Stimulated activated naive CD8-positive, alpha-beta T cell treated with anti-CD3 and anti-CD28 coated beads, Interleukin-15, Interleukin-2, amounts not matched to agents 100 U/mL and 50 U/mL, for 24 hours (primary cell): ENCODE measurements at regions not wholly inside any gene's neighbourhood (a gene's known extent, or its start where the extent isn't known, plus 50 kb on each side); places are given as distances from the start of the nearest gene placed in this dataset.

ENCODE experiments used
- ATAC-seq: fragments of 150-1000 bp; cut with Tn5 transposase; one replicate; pipeline ENCODE4 v1.10.0; 2021
- DNase-seq: peaks from one replicate; pipeline ENCODE4 v3.0.0; 2021

- ATAC-seq = no peak
- no peak for DNase-seq
These were observed 142.9 kb upstream of the POU5F2 start for GRCh38 chr5:93884254-93884653.

- DNase-seq (no peak), ATAC-seq (no peak)
These were observed 142.1 kb upstream of the POU5F2 start for GRCh38 chr5:93883459-93883858.

GRCh38 chr5:93875693-93876092 is 134.3 kb upstream of the POU5F2 start:
- ATAC-seq (no peak), DNase-seq (no peak)

GRCh38 chr5:93874491-93874890 is 133.1 kb upstream of the POU5F2 start:
- peak; percentile 36 for ATAC-seq

GRCh38 chr5:93874080-93874479 is 132.7 kb upstream of the POU5F2 start:
- ATAC-seq (peak; percentile 88), DNase-seq (no peak)

More at GRCh38 chr5:93874491-93874890, 133.1 kb upstream of the POU5F2 start:
- no peak for DNase-seq

- no peak for DNase-seq
- no peak for ATAC-seq
These were observed 131.9 kb upstream of the POU5F2 start for GRCh38 chr5:93873211-93873736.

- ATAC-seq = no peak
These were observed 129.2 kb upstream of the POU5F2 start for GRCh38 chr5:93870649-93871048.

GRCh38 chr5:93868851-93869250 is 127.5 kb upstream of the POU5F2 start:
- ATAC-seq = no peak
- no peak for DNase-seq

More at GRCh38 chr5:93870649-93871048, 129.2 kb upstream of the POU5F2 start:
- no peak for DNase-seq

- ATAC-seq = no peak
These were observed 108.9 kb upstream of the POU5F2 start for GRCh38 chr5:93850311-93850710.

GRCh38 chr5:93845376-93845775 is 104.0 kb upstream of the POU5F2 start:
- no peak for ATAC-seq
- DNase-seq = no peak

More at GRCh38 chr5:93850311-93850710, 108.9 kb upstream of the POU5F2 start:
- no peak for DNase-seq

- no peak for DNase-seq
- no peak for ATAC-seq
These were observed 90.0 kb upstream of the POU5F2 start for GRCh38 chr5:93831449-93831848.

- DNase-seq (no peak), ATAC-seq (no peak)
These were observed 89.5 kb upstream of the POU5F2 start for GRCh38 chr5:93830893-93831292.

- ATAC-seq = no peak
- DNase-seq = no peak
These were observed 87.9 kb upstream of the POU5F2 start for GRCh38 chr5:93829346-93829745.

GRCh38 chr5:93821891-93822415 is 80.6 kb upstream of the POU5F2 start:
- no peak for ATAC-seq
- no peak for DNase-seq

GRCh38 chr5:93819668-93820067 is 78.3 kb upstream of the POU5F2 start:
- ATAC-seq (no peak), DNase-seq (no peak)

- DNase-seq (no peak), ATAC-seq (no peak)
These were observed 69.4 kb upstream of the POU5F2 start for GRCh38 chr5:93810780-93811179.

- no peak for ATAC-seq
- no peak for DNase-seq
These were observed 68.0 kb upstream of the POU5F2 start for GRCh38 chr5:93809430-93809829.

- DNase-seq = no peak
These were observed 66.4 kb upstream of the POU5F2 start for GRCh38 chr5:93807846-93808245.

GRCh38 chr5:93805616-93806379 is 64.4 kb upstream of the POU5F2 start:
- ATAC-seq (no peak), DNase-seq (no peak)

More at GRCh38 chr5:93807846-93808245, 66.4 kb upstream of the POU5F2 start:
- ATAC-seq = no peak

GRCh38 chr5:93800988-93801811 is 59.8 kb upstream of the POU5F2 start:
- ATAC-seq (no peak), DNase-seq (no peak)

- DNase-seq (no peak), ATAC-seq (no peak)
These were observed 53.6 kb upstream of the POU5F2 start for GRCh38 chr5:93794954-93795353.

- ATAC-seq = no peak
These were observed 51.9 kb upstream of the POU5F2 start for GRCh38 chr5:93793159-93793781.

More at GRCh38 chr5:93793159-93793781, 51.9 kb upstream of the POU5F2 start:
- DNase-seq = no peak
